ENCODE measurements at regions not wholly inside any gene's neighbourhood (a gene's known extent, or its start where the extent isn't known, plus 50 kb on each side); places are given as distances from the start of the nearest gene placed in this dataset.

- Histone ChIP-seq H3K36me3 (ENCODE audit: control insufficient read depth, insufficient read depth, low read length) (no peaks in the 10 kb centered on the region), H3K9ac (ENCODE audit: low read length) (no peak overlapping the region), H3K4me1 (ENCODE audit: control insufficient read depth, insufficient read depth, low read length) (no peaks in the 10 kb centered on the region), H3K27me3 (ENCODE audit: control insufficient read depth, insufficient read depth, low read length) (no peaks in the 10 kb centered on the region), H3K4me3 (ENCODE audit: low read length) (no peak overlapping the region), H3K27ac (ENCODE audit: low read depth, low read length) (no peak overlapping the region)
Measured at GRCh38 chr9:12874395-12874794, 99.6 kb downstream of the LURAP1L start.

GRCh38 chr9:12875191-12875590, 100.4 kb downstream of the LURAP1L start:
- Histone ChIP-seq H3K27me3 (ENCODE audit: control insufficient read depth, insufficient read depth, low read length) (no peaks in the 10 kb centered on the region), H3K36me3 (ENCODE audit: control insufficient read depth, insufficient read depth, low read length) (no peaks in the 10 kb centered on the region), H3K9ac (ENCODE audit: low read length) (no peak overlapping the region), H3K4me3 (ENCODE audit: low read length) (no peak overlapping the region), H3K27ac (ENCODE audit: low read depth, low read length) (no peak overlapping the region), H3K4me1 (ENCODE audit: control insufficient read depth, insufficient read depth, low read length) (no peaks in the 10 kb centered on the region)

- Histone ChIP-seq H3K36me3 (ENCODE audit: control insufficient read depth, insufficient read depth, low read length) (no peaks in the 10 kb centered on the region), H3K4me1 (ENCODE audit: control insufficient read depth, insufficient read depth, low read length) (peaks cover 6% of the 10 kb centered on the region), H3K4me3 (ENCODE audit: low read length) (no peak overlapping the region), H3K9ac (ENCODE audit: low read length) (no peak overlapping the region), H3K27ac (ENCODE audit: low read depth, low read length) (no peak overlapping the region), H3K27me3 (ENCODE audit: control insufficient read depth, insufficient read depth, low read length) (no peaks in the 10 kb centered on the region)
Measured at GRCh38 chr9:12876872-12877271, 102.1 kb downstream of the LURAP1L start.

GRCh38 chr9:12878351-12878978, 103.6 kb downstream of the LURAP1L start:
- no peak overlapping the region for H3K27ac ChIP-seq (ENCODE audit: low read depth, low read length)
- no peaks in the 10 kb centered on the region for H3K36me3 ChIP-seq (ENCODE audit: control insufficient read depth, insufficient read depth, low read length)
- no peak overlapping the region for H3K4me3 ChIP-seq (ENCODE audit: low read length)

GRCh38 chr9:12879961-12880360, 105.1 kb downstream of the LURAP1L start:
- H3K4me1 ChIP-seq (ENCODE audit: control insufficient read depth, insufficient read depth, low read length), result peaks cover 12% of the 10 kb centered on the region
- no peaks in the 10 kb centered on the region for H3K36me3 ChIP-seq (ENCODE audit: control insufficient read depth, insufficient read depth, low read length)
- no peak overlapping the region for H3K9ac ChIP-seq (ENCODE audit: low read length)
- H3K27me3 ChIP-seq (ENCODE audit: control insufficient read depth, insufficient read depth, low read length), result no peaks in the 10 kb centered on the region
- no peak overlapping the region for H3K4me3 ChIP-seq (ENCODE audit: low read length)
- peak overlapping the region; percentile 53 for H3K27ac ChIP-seq (ENCODE audit: low read depth, low read length)

More at GRCh38 chr9:12878351-12878978, 103.6 kb downstream of the LURAP1L start:
- no peaks in the 10 kb centered on the region for H3K27me3 ChIP-seq (ENCODE audit: control insufficient read depth, insufficient read depth, low read length)
- peaks cover 12% of the 10 kb centered on the region for H3K4me1 ChIP-seq (ENCODE audit: control insufficient read depth, insufficient read depth, low read length)
- no peak overlapping the region for H3K9ac ChIP-seq (ENCODE audit: low read length)

- Histone ChIP-seq H3K27ac (ENCODE audit: low read depth, low read length) (peak overlapping the region; percentile 53), H3K36me3 (ENCODE audit: control insufficient read depth, insufficient read depth, low read length) (no peaks in the 10 kb centered on the region)
Measured at GRCh38 chr9:12880406-12881015, 105.7 kb downstream of the LURAP1L start.

GRCh38 chr9:12882430-12882829, 107.6 kb downstream of the LURAP1L start:
- no peaks in the 10 kb centered on the region for H3K36me3 ChIP-seq (ENCODE audit: control insufficient read depth, insufficient read depth, low read length)
- no peak overlapping the region for H3K9ac ChIP-seq (ENCODE audit: low read length)
- peaks cover 12% of the 10 kb centered on the region for H3K4me1 ChIP-seq (ENCODE audit: control insufficient read depth, insufficient read depth, low read length)
- no peak overlapping the region for H3K4me3 ChIP-seq (ENCODE audit: low read length)
- H3K27ac ChIP-seq (ENCODE audit: low read depth, low read length), result peak overlapping the region; percentile 54
- H3K27me3 ChIP-seq (ENCODE audit: control insufficient read depth, insufficient read depth, low read length), result no peaks in the 10 kb centered on the region

More at GRCh38 chr9:12880406-12881015, 105.7 kb downstream of the LURAP1L start:
- Histone ChIP-seq H3K4me3 (ENCODE audit: low read length) (no peak overlapping the region), H3K27me3 (ENCODE audit: control insufficient read depth, insufficient read depth, low read length) (no peaks in the 10 kb centered on the region), H3K9ac (ENCODE audit: low read length) (no peak overlapping the region), H3K4me1 (ENCODE audit: control insufficient read depth, insufficient read depth, low read length) (peaks cover 12% of the 10 kb centered on the region)

GRCh38 chr9:12884736-12885395, 110.0 kb downstream of the LURAP1L start:
- Histone ChIP-seq H3K4me1 (ENCODE audit: control insufficient read depth, insufficient read depth, low read length) (peaks cover 12% of the 10 kb centered on the region), H3K9ac (ENCODE audit: low read length) (no peak overlapping the region), H3K27ac (ENCODE audit: low read depth, low read length) (peak overlapping the region; percentile 6), H3K4me3 (ENCODE audit: low read length) (no peak overlapping the region), H3K27me3 (ENCODE audit: control insufficient read depth, insufficient read depth, low read length) (no peaks in the 10 kb centered on the region), H3K36me3 (ENCODE audit: control insufficient read depth, insufficient read depth, low read length) (no peaks in the 10 kb centered on the region)

GRCh38 chr9:12889402-12890106, 114.7 kb downstream of the LURAP1L start:
- Histone ChIP-seq H3K4me1 (ENCODE audit: control insufficient read depth, insufficient read depth, low read length) (no peaks in the 10 kb centered on the region), H3K36me3 (ENCODE audit: control insufficient read depth, insufficient read depth, low read length) (no peaks in the 10 kb centered on the region), H3K9ac (ENCODE audit: low read length) (no peak overlapping the region), H3K4me3 (ENCODE audit: low read length) (no peak overlapping the region), H3K27ac (ENCODE audit: low read depth, low read length) (no peak overlapping the region), H3K27me3 (ENCODE audit: control insufficient read depth, insufficient read depth, low read length) (no peaks in the 10 kb centered on the region)

- no peak overlapping the region for H3K4me3 ChIP-seq (ENCODE audit: low read length)
- H3K9ac ChIP-seq (ENCODE audit: low read length), result no peak overlapping the region
- no peaks in the 10 kb centered on the region for H3K4me1 ChIP-seq (ENCODE audit: control insufficient read depth, insufficient read depth, low read length)
- no peaks in the 10 kb centered on the region for H3K27me3 ChIP-seq (ENCODE audit: control insufficient read depth, insufficient read depth, low read length)
- H3K36me3 ChIP-seq (ENCODE audit: control insufficient read depth, insufficient read depth, low read length), result no peaks in the 10 kb centered on the region
- H3K27ac ChIP-seq (ENCODE audit: low read depth, low read length), result no peak overlapping the region
Measured at GRCh38 chr9:12891588-12891987, 116.8 kb downstream of the LURAP1L start.

- Histone ChIP-seq H3K27ac (ENCODE audit: low read depth, low read length) (no peak overlapping the region), H3K9ac (ENCODE audit: low read length) (no peak overlapping the region), H3K4me1 (ENCODE audit: control insufficient read depth, insufficient read depth, low read length) (no peaks in the 10 kb centered on the region), H3K36me3 (ENCODE audit: control insufficient read depth, insufficient read depth, low read length) (no peaks in the 10 kb centered on the region), H3K4me3 (ENCODE audit: low read length) (no peak overlapping the region), H3K27me3 (ENCODE audit: control insufficient read depth, insufficient read depth, low read length) (no peaks in the 10 kb centered on the region)
Measured at GRCh38 chr9:12903316-12903715, 128.5 kb downstream of the LURAP1L start.

GRCh38 chr9:12904261-12905000, 129.6 kb downstream of the LURAP1L start:
- Histone ChIP-seq H3K27ac (ENCODE audit: low read depth, low read length) (no peak overlapping the region), H3K27me3 (ENCODE audit: control insufficient read depth, insufficient read depth, low read length) (no peaks in the 10 kb centered on the region), H3K4me1 (ENCODE audit: control insufficient read depth, insufficient read depth, low read length) (no peaks in the 10 kb centered on the region), H3K4me3 (ENCODE audit: low read length) (no peak overlapping the region), H3K36me3 (ENCODE audit: control insufficient read depth, insufficient read depth, low read length) (no peaks in the 10 kb centered on the region), H3K9ac (ENCODE audit: low read length) (no peak overlapping the region)
